Activated naive CD8-positive, alpha-beta T cell treated with anti-CD3 and anti-CD28 coated beads, Interleukin-2, amount 10 ng/mL, durations not matched to agents 7 days and 5 days (primary cell): ENCODE measurements at regions not wholly inside any gene's neighbourhood (a gene's known extent, or its start where the extent isn't known, plus 50 kb on each side); places are given as distances from the start of the nearest gene placed in this dataset.

Experiments
- ATAC-seq: fragments of 150-1000 bp; cut with Tn5 transposase; one replicate; pipeline ENCODE4 v1.10.0; 2021; ENCODE audit warnings: low read depth, moderate library complexity
- POLR2A ChIA-PET: fragments of 350-600 bp; sonication (Branson Sonifier 250); formaldehyde crosslinking; loops from one replicate; lab custom pipeline; 2021; ENCODE audit warnings: antibody characterized with exemption; lab: Charles Lee
- DNase-seq: peaks from one replicate; pipeline ENCODE4 v3.0.0; 2021
- H3K27ac Mint-ChIP-seq: one replicate; pipeline ENCODE4 v1.8.0; 2022; ENCODE audit warnings: mild to moderate bottlenecking, mixed read lengths
- H3K27me3 Mint-ChIP-seq: one replicate; pipeline ENCODE4 v1.8.0; 2022; ENCODE audit warnings: mild to moderate bottlenecking, moderate library complexity, mixed read lengths
- H3K36me3 Mint-ChIP-seq: one replicate; pipeline ENCODE4 v1.8.0; 2021; ENCODE audit warnings: mild to moderate bottlenecking, mixed read lengths
- H3K4me1 Mint-ChIP-seq: one replicate; pipeline ENCODE4 v1.8.0; 2021; ENCODE audit warnings: mixed read lengths
- H3K4me3 Mint-ChIP-seq: one replicate; pipeline ENCODE4 v1.8.0; 2022; ENCODE audit warnings: mild to moderate bottlenecking, moderate library complexity, mixed read lengths
- H3K9me3 Mint-ChIP-seq: one replicate; pipeline ENCODE4 v1.8.0; 2021; ENCODE audit warnings: mixed read lengths

DNA sequence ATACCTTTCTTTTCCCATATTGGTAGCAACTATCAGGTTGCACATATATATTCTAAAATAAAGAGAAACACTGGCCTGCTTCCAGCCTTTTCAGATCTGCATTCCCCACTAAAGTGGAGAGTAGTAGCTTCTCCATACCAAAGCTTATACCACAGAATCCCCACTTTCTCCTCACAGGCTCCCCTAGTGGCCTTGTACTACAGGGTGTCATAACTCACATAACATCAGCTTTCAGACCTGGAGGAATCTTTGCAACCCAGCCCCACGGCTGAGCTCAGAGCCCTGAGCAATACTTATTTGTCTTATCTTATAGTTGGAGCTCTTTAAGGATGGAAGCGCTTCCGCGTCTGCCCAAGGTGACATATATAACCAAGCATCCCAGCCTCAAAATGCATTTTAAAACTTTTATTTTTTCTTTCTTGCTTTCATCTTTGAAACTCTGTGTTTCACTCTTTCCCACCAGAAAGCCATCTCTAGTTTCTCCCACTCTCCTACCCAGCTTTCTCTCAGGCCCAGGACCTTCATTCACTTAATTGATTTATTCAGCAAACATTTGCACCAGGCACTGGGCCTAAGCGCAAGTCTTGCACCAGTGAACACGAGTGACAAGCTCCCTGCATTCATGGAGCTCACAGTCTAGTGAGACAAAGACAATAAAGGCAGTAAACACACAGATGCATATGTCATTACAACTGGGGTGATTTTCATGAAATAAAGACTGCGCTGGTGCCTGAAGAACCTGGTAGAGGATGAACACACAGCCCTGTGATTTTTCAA is 254.7 kb downstream of the IPO8 start:
- no peaks in the 10 kb centered on the region for H3K9me3 Mint-ChIP-seq
- no peak for DNase-seq
- no peak overlapping the region for H3K27ac Mint-ChIP-seq
- POLR2A ChIA-PET = no interaction called here
- H3K27me3 Mint-ChIP-seq = peaks cover 2% of the 10 kb centered on the region
- no peaks in the 10 kb centered on the region for H3K36me3 Mint-ChIP-seq
- no peaks in the 10 kb centered on the region for H3K4me1 Mint-ChIP-seq
- ATAC-seq = no peak
- H3K4me3 Mint-ChIP-seq = no peak overlapping the region

DNA sequence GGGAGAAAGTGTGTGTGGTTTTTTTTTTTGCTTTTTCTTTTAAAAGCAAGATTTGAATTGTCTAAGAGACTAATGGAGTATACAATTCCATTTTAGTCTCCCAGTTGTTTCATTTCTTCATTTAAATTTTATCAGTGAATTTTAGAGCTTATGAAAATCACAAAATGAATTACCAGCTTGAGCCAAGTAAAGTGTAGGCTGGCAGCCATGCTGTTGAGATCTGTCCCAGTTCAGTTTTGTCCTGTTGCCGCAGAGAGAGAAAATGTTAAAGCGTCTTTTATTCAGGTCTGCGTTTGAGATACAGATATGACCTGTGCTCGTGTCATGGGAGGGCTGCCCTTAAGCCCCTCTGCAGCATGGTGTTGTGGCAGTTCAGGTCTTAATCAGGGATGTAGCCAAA is 256.5 kb downstream of the IPO8 start:
- POLR2A ChIA-PET = no interaction called here
- ATAC-seq (no peak), DNase-seq (no peak)
- H3K9me3 Mint-ChIP-seq = peaks cover 2% of the 10 kb centered on the region
- no peaks in the 10 kb centered on the region for H3K36me3 Mint-ChIP-seq
- H3K27me3 Mint-ChIP-seq = peaks cover 4% of the 10 kb centered on the region
- no peak overlapping the region for H3K27ac Mint-ChIP-seq
- H3K4me1 Mint-ChIP-seq = no peaks in the 10 kb centered on the region
- no peak overlapping the region for H3K4me3 Mint-ChIP-seq

DNA sequence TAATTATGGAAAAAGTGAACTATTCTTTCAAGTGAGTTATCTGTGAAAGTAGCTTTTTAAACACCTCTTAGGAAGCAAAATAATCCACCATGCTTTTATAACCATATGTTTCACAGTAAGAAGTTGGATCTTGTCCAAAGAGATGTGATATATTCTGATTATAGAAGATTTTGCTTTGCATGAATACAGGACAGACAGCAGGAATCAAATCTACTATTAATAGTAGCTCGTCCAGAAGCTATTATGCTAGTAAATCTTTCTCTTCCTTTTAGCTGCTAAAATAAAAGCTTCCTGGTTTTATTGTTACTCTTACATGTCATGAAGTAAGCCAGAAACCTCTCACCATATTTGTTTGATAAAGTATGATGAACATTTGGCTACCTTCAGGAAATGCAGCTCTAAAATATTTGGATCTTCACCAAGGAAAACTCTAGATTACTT is 257.0 kb downstream of the IPO8 start:
- H3K4me3 Mint-ChIP-seq = no peak overlapping the region
- peaks cover 4% of the 10 kb centered on the region for H3K27me3 Mint-ChIP-seq
- H3K4me1 Mint-ChIP-seq = no peaks in the 10 kb centered on the region
- ATAC-seq (no peak), DNase-seq (no peak)
- peaks cover 2% of the 10 kb centered on the region for H3K9me3 Mint-ChIP-seq
- no peak overlapping the region for H3K27ac Mint-ChIP-seq
- POLR2A ChIA-PET = no interaction called here
- H3K36me3 Mint-ChIP-seq = no peaks in the 10 kb centered on the region

DNA sequence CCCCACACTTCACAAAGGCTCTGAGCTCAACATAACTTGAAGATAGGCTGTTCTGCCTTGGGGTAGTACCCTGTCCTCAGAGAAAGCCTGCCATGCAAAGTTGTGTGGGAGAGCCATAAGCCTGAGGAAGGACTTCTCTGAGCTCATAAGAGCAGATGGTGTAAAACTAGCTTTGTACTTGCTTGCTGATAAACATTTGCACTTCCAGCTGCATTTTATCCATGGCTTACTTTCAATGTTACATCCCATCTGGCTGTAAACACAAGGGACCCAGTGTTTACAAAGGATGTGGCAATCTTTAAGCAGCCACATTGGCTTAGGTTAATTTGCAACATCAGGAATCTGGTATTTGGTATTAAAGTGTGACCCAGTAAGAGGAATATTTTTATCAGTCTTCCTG is 258.1 kb downstream of the IPO8 start:
- Mint-ChIP-seq H3K27ac (no peak overlapping the region), H3K4me1 (no peaks in the 10 kb centered on the region), H3K9me3 (peaks cover 2% of the 10 kb centered on the region), H3K27me3 (peaks cover 4% of the 10 kb centered on the region), H3K36me3 (no peaks in the 10 kb centered on the region), H3K4me3 (no peak overlapping the region)
- ATAC-seq = no peak
- no peak for DNase-seq
- POLR2A ChIA-PET = no interaction called here

DNA sequence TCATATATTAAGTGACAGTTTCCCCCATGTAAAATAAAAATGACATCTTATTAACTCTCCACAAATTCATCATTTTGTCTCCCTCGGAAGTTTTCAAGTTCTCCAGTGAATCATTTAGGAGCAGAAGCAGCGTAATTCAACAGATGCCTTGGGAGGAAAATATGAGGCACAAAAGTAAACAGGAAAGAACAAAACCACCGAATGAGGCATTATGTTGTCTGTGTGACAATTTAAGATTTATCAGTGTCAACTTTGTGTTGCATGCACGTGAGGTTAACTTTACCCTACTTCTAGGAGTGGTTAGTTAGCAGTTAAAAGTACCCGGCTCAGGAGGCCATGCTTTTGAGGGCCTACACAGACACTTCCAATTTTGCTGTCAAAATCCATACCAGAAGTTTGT is 258.6 kb downstream of the IPO8 start:
- Mint-ChIP-seq H3K4me1 (no peaks in the 10 kb centered on the region), H3K27ac (no peak overlapping the region), H3K9me3 (peaks cover 2% of the 10 kb centered on the region)

DNA sequence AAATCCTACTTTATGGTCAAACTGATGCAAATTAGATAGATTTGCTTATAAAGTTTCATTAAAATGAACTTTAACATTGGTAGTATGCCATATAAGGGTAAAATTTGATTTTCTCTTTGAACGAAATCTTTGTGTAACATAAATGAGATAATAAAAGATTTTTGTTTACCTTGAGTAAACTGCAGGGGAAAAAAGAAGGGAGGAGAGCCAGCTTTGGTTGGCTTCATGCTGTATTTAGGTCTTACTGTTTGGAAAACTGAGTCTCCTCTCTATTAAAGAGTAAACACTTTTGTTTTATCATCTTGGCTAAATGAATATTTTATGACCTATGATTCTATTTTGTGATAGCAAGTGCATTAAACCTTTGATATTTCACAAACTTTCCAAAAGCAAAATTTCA is 267.6 kb downstream of the IPO8 start:
- DNase-seq (no peak), ATAC-seq (no peak)
- Mint-ChIP-seq H3K36me3 (no peaks in the 10 kb centered on the region), H3K4me3 (no peak overlapping the region), H3K4me1 (no peaks in the 10 kb centered on the region), H3K27ac (no peak overlapping the region), H3K9me3 (no peaks in the 10 kb centered on the region), H3K27me3 (no peaks in the 10 kb centered on the region)
- POLR2A ChIA-PET = no interaction called here

More for the DNA sequence above, 258.6 kb downstream of the IPO8 start:
- DNase-seq (no peak), ATAC-seq (no peak)
- Mint-ChIP-seq H3K27me3 (peaks cover 4% of the 10 kb centered on the region), H3K36me3 (no peaks in the 10 kb centered on the region), H3K4me3 (no peak overlapping the region)
- POLR2A ChIA-PET = no interaction called here

DNA sequence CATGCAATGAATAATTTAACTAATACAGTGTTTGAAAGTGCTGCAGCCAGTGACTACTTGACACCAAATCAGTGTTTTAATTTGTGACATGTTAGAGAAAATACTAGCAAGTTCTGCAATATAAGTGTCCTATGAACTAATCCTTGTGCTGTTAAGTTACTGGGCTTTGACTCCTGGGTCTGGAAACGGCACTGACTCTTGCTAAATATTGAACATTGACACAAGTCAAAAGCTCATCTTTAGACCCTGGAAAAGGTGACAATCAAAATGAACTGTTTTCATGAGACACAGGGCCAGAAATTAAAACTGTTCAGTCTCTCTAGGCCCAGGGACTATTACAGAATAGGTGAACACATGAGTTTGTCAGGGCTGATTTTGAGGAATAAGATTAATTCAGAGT is 268.1 kb downstream of the IPO8 start:
- no peaks in the 10 kb centered on the region for H3K36me3 Mint-ChIP-seq
- H3K4me1 Mint-ChIP-seq = no peaks in the 10 kb centered on the region
- H3K27ac Mint-ChIP-seq = no peak overlapping the region
- no peaks in the 10 kb centered on the region for H3K9me3 Mint-ChIP-seq
- no peak overlapping the region for H3K4me3 Mint-ChIP-seq
- POLR2A ChIA-PET = no interaction called here
- no peak for DNase-seq
- no peaks in the 10 kb centered on the region for H3K27me3 Mint-ChIP-seq
- no peak for ATAC-seq

DNA sequence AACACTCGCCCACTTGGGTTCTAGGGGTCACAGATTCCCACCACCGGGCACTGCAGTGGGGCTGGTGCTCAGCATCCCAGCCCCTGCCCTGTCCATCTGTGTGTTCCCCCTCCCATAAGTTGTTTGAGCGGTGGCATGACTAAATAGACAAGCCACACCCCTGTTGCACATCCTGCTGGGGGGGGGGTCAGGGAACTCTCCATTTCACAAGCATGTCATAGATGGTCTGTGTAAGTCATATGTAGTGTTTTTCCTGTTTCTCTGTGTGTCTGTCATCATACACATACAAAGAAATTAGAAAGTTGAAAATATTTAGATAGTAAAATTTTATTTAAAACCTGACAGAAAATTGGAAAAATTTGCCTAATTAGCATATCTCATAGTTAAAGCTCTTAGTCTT is 270.2 kb downstream of the IPO8 start:
- no peak for DNase-seq

DNA sequence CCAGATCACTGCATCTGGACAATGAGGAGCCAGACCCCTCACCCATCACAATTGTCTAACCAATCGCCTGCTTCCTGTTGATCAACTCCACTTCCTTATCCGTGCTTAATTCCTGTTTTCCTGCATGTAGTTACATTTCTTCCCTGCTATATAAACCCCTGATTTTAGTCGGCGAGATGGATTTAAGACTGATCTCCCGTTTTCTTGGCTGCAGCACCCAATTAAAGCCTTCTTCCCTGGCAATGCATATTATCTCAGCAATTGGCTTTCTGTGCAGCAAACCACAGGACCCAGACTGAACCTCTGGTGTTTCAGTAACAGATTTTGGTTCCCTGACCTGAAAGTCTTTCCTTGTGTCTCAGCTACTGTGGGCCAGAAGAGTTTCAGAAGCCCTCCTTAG is 272.3 kb downstream of the IPO8 start:
- H3K4me1 Mint-ChIP-seq = no peaks in the 10 kb centered on the region

More for the DNA sequence above, 270.2 kb downstream of the IPO8 start:
- no peak overlapping the region for H3K27ac Mint-ChIP-seq
- H3K4me3 Mint-ChIP-seq = no peak overlapping the region
- no peak for ATAC-seq
- no peaks in the 10 kb centered on the region for H3K4me1 Mint-ChIP-seq
- no peaks in the 10 kb centered on the region for H3K36me3 Mint-ChIP-seq
- H3K9me3 Mint-ChIP-seq = no peaks in the 10 kb centered on the region
- POLR2A ChIA-PET = no interaction called here
- no peaks in the 10 kb centered on the region for H3K27me3 Mint-ChIP-seq

DNA sequence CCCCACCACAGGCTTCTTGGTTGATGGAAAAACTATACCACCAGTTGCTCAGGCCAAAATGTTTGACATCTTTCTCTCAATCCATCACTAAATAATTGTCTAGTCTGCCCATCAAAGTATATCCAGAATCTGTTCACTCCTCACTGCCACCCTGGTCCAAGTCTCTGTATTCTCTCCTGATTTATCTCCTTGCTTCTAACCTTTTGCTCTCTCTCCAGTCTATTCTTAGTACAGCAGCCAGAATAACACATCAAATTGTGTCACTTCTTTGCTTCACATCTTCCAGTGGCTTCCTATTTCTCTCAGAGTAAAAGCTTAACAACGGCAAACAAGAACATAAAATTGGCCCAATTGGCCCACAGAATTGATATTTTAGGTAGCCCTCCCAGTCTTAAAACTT is 272.8 kb downstream of the IPO8 start:
- no peak overlapping the region for H3K4me3 Mint-ChIP-seq
- H3K36me3 Mint-ChIP-seq = no peaks in the 10 kb centered on the region
- H3K27ac Mint-ChIP-seq = no peak overlapping the region
- no peaks in the 10 kb centered on the region for H3K4me1 Mint-ChIP-seq
- no peak for DNase-seq
- no peak for ATAC-seq
- no peaks in the 10 kb centered on the region for H3K9me3 Mint-ChIP-seq
- H3K27me3 Mint-ChIP-seq = no peaks in the 10 kb centered on the region
- POLR2A ChIA-PET = no interaction called here

More for the DNA sequence above, 272.3 kb downstream of the IPO8 start:
- ATAC-seq (no peak), DNase-seq (no peak)
- H3K27me3 Mint-ChIP-seq = no peaks in the 10 kb centered on the region
- H3K27ac Mint-ChIP-seq = no peak overlapping the region
- H3K9me3 Mint-ChIP-seq = no peaks in the 10 kb centered on the region
- no peak overlapping the region for H3K4me3 Mint-ChIP-seq
- no peaks in the 10 kb centered on the region for H3K36me3 Mint-ChIP-seq
- POLR2A ChIA-PET = no interaction called here

DNA sequence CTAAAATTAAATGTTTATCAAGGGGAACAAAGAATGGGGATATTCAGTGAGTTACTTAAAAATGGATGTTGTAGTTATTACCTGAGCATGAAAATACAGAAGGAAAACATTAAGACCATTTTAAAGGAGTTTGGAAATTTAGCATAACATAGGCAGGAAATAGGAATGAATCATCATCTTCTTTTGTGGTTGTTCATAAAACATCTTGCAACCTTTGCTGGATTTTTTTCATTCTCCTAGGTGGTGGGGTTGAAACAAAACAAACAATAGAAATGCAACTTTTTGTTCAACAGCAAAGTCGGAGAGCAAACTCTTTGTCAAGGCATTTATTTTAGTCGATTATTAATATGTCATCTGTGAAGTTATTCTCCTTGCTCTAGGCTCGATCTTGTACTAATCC is 275.1 kb downstream of the IPO8 start:
- ATAC-seq = no peak
- POLR2A ChIA-PET = no interaction called here
- Mint-ChIP-seq H3K36me3 (no peaks in the 10 kb centered on the region), H3K27me3 (no peaks in the 10 kb centered on the region), H3K27ac (no peak overlapping the region), H3K9me3 (no peaks in the 10 kb centered on the region), H3K4me1 (no peaks in the 10 kb centered on the region), H3K4me3 (no peak overlapping the region)
- DNase-seq = no peak

DNA sequence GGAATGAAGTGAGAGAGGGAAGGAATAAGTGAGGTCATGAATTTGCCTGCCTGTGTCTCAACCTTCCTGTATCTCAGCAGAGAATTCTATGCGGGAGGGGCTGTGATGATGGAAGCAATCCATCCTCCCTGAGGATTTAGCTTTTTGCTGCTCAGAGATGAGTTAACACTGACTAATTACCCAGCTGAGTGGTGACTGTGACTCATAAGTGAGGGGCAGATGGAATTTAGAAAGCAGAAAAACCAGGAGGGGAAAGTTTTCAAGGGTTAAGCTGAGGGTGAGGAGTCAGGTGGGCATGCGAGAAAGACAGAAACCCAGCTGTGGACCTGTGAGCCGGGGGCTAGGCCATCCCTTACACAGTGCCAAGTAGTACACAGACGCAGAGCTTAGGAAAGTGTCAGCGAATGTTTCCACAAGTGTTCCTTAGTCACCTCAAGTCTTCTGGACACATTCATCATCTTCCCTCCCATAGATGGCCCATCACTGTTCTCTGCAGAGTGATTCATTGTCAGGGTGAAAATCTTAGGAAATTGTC is 277.9 kb downstream of the IPO8 start:
- Mint-ChIP-seq H3K36me3 (no peaks in the 10 kb centered on the region), H3K9me3 (no peaks in the 10 kb centered on the region), H3K4me3 (no peak overlapping the region), H3K27ac (no peak overlapping the region), H3K4me1 (no peaks in the 10 kb centered on the region), H3K27me3 (no peaks in the 10 kb centered on the region)
- no peak for ATAC-seq
- no peak for DNase-seq
- POLR2A ChIA-PET = no interaction called here

DNA sequence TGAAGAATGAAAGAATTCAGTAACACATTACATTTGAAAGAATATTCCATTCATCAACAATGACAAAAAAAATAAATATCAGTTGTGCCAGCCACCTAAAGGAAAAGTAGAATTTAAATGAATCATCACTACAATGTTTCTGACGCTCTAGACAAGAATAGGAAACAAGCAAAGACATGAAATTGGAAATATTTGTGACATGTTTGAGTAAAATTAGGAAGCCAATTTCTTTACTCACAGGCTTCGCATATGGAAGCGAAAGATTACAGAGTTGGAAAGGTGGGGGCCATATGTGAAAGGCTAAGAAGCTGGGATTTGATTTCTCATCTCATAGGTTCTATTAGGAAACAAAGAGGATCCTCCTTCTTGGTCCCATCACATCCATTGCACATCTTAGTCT is 279.0 kb downstream of the IPO8 start:
- H3K4me3 Mint-ChIP-seq = no peak overlapping the region
- H3K27me3 Mint-ChIP-seq = no peaks in the 10 kb centered on the region
- H3K9me3 Mint-ChIP-seq = no peaks in the 10 kb centered on the region
- no peak overlapping the region for H3K27ac Mint-ChIP-seq
- no peaks in the 10 kb centered on the region for H3K4me1 Mint-ChIP-seq
- H3K36me3 Mint-ChIP-seq = no peaks in the 10 kb centered on the region
- no peak for DNase-seq
- POLR2A ChIA-PET = no interaction called here
- no peak for ATAC-seq

DNA sequence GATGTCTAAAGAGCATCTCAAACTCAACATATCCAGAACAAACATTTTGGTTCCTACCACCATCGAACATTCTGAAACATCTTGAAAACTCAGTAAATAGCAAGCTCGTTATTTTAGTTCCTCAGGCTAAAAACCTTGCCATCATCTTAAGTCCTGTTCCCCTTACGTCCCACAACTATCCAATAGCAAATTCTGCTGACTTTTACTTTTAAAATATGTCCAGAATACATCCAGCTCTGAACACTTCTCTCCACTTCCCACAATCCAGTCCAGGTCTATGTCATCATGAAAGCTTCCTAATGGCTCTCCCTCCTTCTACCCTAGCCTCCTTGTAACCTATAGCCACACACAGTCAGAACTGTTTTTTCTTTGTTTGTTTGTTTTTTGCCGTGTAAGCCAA is 279.9 kb downstream of the IPO8 start:
- ATAC-seq (no peak), DNase-seq (no peak)
- POLR2A ChIA-PET = no interaction called here
- H3K4me1 Mint-ChIP-seq = no peaks in the 10 kb centered on the region
- H3K4me3 Mint-ChIP-seq = no peak overlapping the region
- no peak overlapping the region for H3K27ac Mint-ChIP-seq
- H3K27me3 Mint-ChIP-seq = no peaks in the 10 kb centered on the region
- H3K36me3 Mint-ChIP-seq = no peaks in the 10 kb centered on the region
- H3K9me3 Mint-ChIP-seq = no peaks in the 10 kb centered on the region
